IgD-negative memory B cell (primary cell): ENCODE measurements at regions not wholly inside any gene's neighbourhood (a gene's known extent, or its start where the extent isn't known, plus 50 kb on each side); places are given as distances from the start of the nearest gene placed in this dataset.
A peak's percentile ranks its signal among the peaks of the same experiment; 100 is the strongest.

Experiments used
- H3K27ac Mint-ChIP-seq, 3 donors: one replicate each; pipeline ENCODE4 v1.8.0; 2020 to 2022; ENCODE audit warnings: mild to moderate bottlenecking in 3 of 3, mixed read lengths in 3 of 3, moderate library complexity in 1 of 3
- H3K27me3 Mint-ChIP-seq: one replicate; pipeline ENCODE4 v1.8.0; 2021; ENCODE audit warnings: mixed read lengths
- H3K36me3 Mint-ChIP-seq: one replicate; pipeline ENCODE4 v1.8.0; 2020; ENCODE audit warnings: mild to moderate bottlenecking, mixed read lengths
- H3K4me1 Mint-ChIP-seq, 3 donors: one replicate each; pipeline ENCODE4 v1.8.0; 2020 to 2022; ENCODE audit warnings: mixed read lengths in 3 of 3, mild to moderate bottlenecking in 1 of 3
- H3K4me3 Mint-ChIP-seq, 4 donors: one replicate each; pipeline ENCODE4 v1.8.0; 2020 to 2022; ENCODE audit warnings: mild to moderate bottlenecking in 4 of 4, mixed read lengths in 4 of 4, moderate library complexity in 3 of 4
- H3K9me3 Mint-ChIP-seq, 3 donors: one replicate each; pipeline ENCODE4 v1.8.0; 2020 to 2021; ENCODE audit warnings: mixed read lengths in 3 of 3, mild to moderate bottlenecking in 1 of 3

- H3K36me3 Mint-ChIP-seq, result peaks cover 2% of the 10 kb centered on the region
- H3K27me3 Mint-ChIP-seq, result no peaks in the 10 kb centered on the region
- no peak overlapping the region for H3K4me3 Mint-ChIP-seq
- peaks cover 0 to 3% (median 0%) of the 10 kb centered on the region in 3 donors for H3K4me1 Mint-ChIP-seq
- H3K27ac Mint-ChIP-seq, result no peak overlapping the region
- no peaks in the 10 kb centered on the region for H3K9me3 Mint-ChIP-seq
Observed at GRCh38 chr7:13078105-13078504, 390.7 kb downstream of the ARL4A start.

- H3K27me3 Mint-ChIP-seq, result no peaks in the 10 kb centered on the region
- H3K4me1 Mint-ChIP-seq, result peaks cover 0 to 8% (median 0%) of the 10 kb centered on the region in 3 donors
- no peak overlapping the region for H3K27ac Mint-ChIP-seq
- no peaks in the 10 kb centered on the region for H3K36me3 Mint-ChIP-seq
- H3K4me3 Mint-ChIP-seq, result no peak overlapping the region
- H3K9me3 Mint-ChIP-seq, result peaks cover 0 to 3% (median 0%) of the 10 kb centered on the region in 3 donors
Observed at GRCh38 chr7:13090959-13091358, 403.5 kb downstream of the ARL4A start.

GRCh38 chr7:13091974-13092707 is 404.7 kb downstream of the ARL4A start:
- Mint-ChIP-seq H3K36me3 (no peaks in the 10 kb centered on the region), H3K27me3 (no peaks in the 10 kb centered on the region), H3K4me3 (no peak overlapping the region), H3K9me3 (peaks cover 0 to 3% (median 0%) of the 10 kb centered on the region in 3 donors), H3K4me1 (peaks cover 0 to 8% (median 0%) of the 10 kb centered on the region in 3 donors), H3K27ac (no peak overlapping the region)

- Mint-ChIP-seq H3K4me1 (peaks cover 0 to 8% (median 0%) of the 10 kb centered on the region in 3 donors), H3K27ac (no peak overlapping the region), H3K9me3 (peaks cover 0 to 3% (median 0%) of the 10 kb centered on the region in 3 donors), H3K4me3 (no peak overlapping the region), H3K36me3 (no peaks in the 10 kb centered on the region), H3K27me3 (peaks cover 2% of the 10 kb centered on the region)
Observed at GRCh38 chr7:13092708-13093005, 405.2 kb downstream of the ARL4A start.

- no peak overlapping the region for H3K27ac Mint-ChIP-seq
- no peaks in the 10 kb centered on the region for H3K36me3 Mint-ChIP-seq
- H3K9me3 Mint-ChIP-seq, result peaks cover 0 to under 1% (median 0%) of the 10 kb centered on the region in 3 donors
- H3K27me3 Mint-ChIP-seq, result peaks cover 2% of the 10 kb centered on the region
- peaks cover 0 to 8% (median 0%) of the 10 kb centered on the region in 3 donors for H3K4me1 Mint-ChIP-seq
- H3K4me3 Mint-ChIP-seq, result no peak overlapping the region
Observed at GRCh38 chr7:13093160-13093559, 405.7 kb downstream of the ARL4A start.

- Mint-ChIP-seq H3K9me3 (no peaks in the 10 kb centered on the region), H3K27ac (no peak overlapping the region), H3K4me1 (peaks cover 0 to 9% (median 5%) of the 10 kb centered on the region in 3 donors), H3K36me3 (no peaks in the 10 kb centered on the region), H3K27me3 (peaks cover 5% of the 10 kb centered on the region), H3K4me3 (no peak overlapping the region)
Observed at GRCh38 chr7:13097499-13097898, 410.1 kb downstream of the ARL4A start.

GRCh38 chr7:13098161-13098560 is 410.7 kb downstream of the ARL4A start:
- H3K9me3 Mint-ChIP-seq, result no peaks in the 10 kb centered on the region
- no peaks in the 10 kb centered on the region for H3K36me3 Mint-ChIP-seq
- no peak overlapping the region for H3K4me3 Mint-ChIP-seq
- no peak overlapping the region for H3K27ac Mint-ChIP-seq
- peaks cover 0 to 9% (median 5%) of the 10 kb centered on the region in 3 donors for H3K4me1 Mint-ChIP-seq
- H3K27me3 Mint-ChIP-seq, result peaks cover 5% of the 10 kb centered on the region

- H3K36me3 Mint-ChIP-seq, result no peaks in the 10 kb centered on the region
- no peaks in the 10 kb centered on the region for H3K9me3 Mint-ChIP-seq
- H3K27ac Mint-ChIP-seq, result no peak overlapping the region
- peaks cover 5% of the 10 kb centered on the region for H3K27me3 Mint-ChIP-seq
- H3K4me1 Mint-ChIP-seq, result peaks cover 5 to 9% (median 7%) of the 10 kb centered on the region in 3 donors
- H3K4me3 Mint-ChIP-seq, result no peak overlapping the region
Observed at GRCh38 chr7:13099154-13099795, 411.8 kb downstream of the ARL4A start.

GRCh38 chr7:13104128-13104527 is 416.7 kb downstream of the ARL4A start:
- Mint-ChIP-seq H3K27ac (no peak overlapping the region), H3K27me3 (peaks cover 3% of the 10 kb centered on the region), H3K36me3 (no peaks in the 10 kb centered on the region), H3K4me3 (peak overlapping the region in 1 of 4 donors; percentile 2), H3K9me3 (no peaks in the 10 kb centered on the region), H3K4me1 (peaks cover 4 to 16% (median 14%) of the 10 kb centered on the region in 3 donors)

- Mint-ChIP-seq H3K4me1 (peaks cover 4 to 16% (median 14%) of the 10 kb centered on the region in 3 donors), H3K27ac (no peak overlapping the region), H3K36me3 (no peaks in the 10 kb centered on the region), H3K4me3 (no peak overlapping the region), H3K27me3 (no peaks in the 10 kb centered on the region), H3K9me3 (no peaks in the 10 kb centered on the region)
Observed at GRCh38 chr7:13105209-13105608, 417.8 kb downstream of the ARL4A start.

- H3K36me3 Mint-ChIP-seq, result no peaks in the 10 kb centered on the region
- H3K27me3 Mint-ChIP-seq, result no peaks in the 10 kb centered on the region
- H3K9me3 Mint-ChIP-seq, result no peaks in the 10 kb centered on the region
- no peak overlapping the region for H3K4me3 Mint-ChIP-seq
- no peak overlapping the region for H3K27ac Mint-ChIP-seq
- H3K4me1 Mint-ChIP-seq, result peaks cover 2 to 14% (median 11%) of the 10 kb centered on the region in 3 donors
Observed at GRCh38 chr7:13106513-13106912, 419.1 kb downstream of the ARL4A start.

GRCh38 chr7:13107291-13107690 is 419.9 kb downstream of the ARL4A start:
- Mint-ChIP-seq H3K27ac (peak overlapping the region in 1 of 3 donors; percentile 25), H3K4me1 (peaks cover 2 to 14% (median 11%) of the 10 kb centered on the region in 3 donors), H3K36me3 (no peaks in the 10 kb centered on the region), H3K4me3 (no peak overlapping the region), H3K9me3 (no peaks in the 10 kb centered on the region), H3K27me3 (peaks cover 1% of the 10 kb centered on the region)

GRCh38 chr7:13108061-13108460 is 420.6 kb downstream of the ARL4A start:
- Mint-ChIP-seq H3K27me3 (peaks cover 1% of the 10 kb centered on the region), H3K36me3 (no peaks in the 10 kb centered on the region), H3K27ac (peak overlapping the region in 1 of 3 donors; percentile 25), H3K9me3 (no peaks in the 10 kb centered on the region), H3K4me1 (peaks cover 2 to 14% (median 11%) of the 10 kb centered on the region in 3 donors), H3K4me3 (peak overlapping the region in 1 of 4 donors; percentile 40)

- Mint-ChIP-seq H3K9me3 (no peaks in the 10 kb centered on the region), H3K4me3 (no peak overlapping the region), H3K27me3 (peaks cover 1% of the 10 kb centered on the region), H3K36me3 (no peaks in the 10 kb centered on the region), H3K4me1 (peaks cover under 1 to 9% (median 8%) of the 10 kb centered on the region in 3 donors), H3K27ac (no peak overlapping the region)
Observed at GRCh38 chr7:13109201-13109600, 421.8 kb downstream of the ARL4A start.

GRCh38 chr7:13110107-13110506 is 422.7 kb downstream of the ARL4A start:
- Mint-ChIP-seq H3K27ac (no peak overlapping the region), H3K4me1 (peaks cover 0 to 6% (median 5%) of the 10 kb centered on the region in 3 donors), H3K4me3 (no peak overlapping the region), H3K27me3 (peaks cover 1% of the 10 kb centered on the region), H3K36me3 (no peaks in the 10 kb centered on the region), H3K9me3 (no peaks in the 10 kb centered on the region)

GRCh38 chr7:13111230-13111629 is 423.8 kb downstream of the ARL4A start:
- Mint-ChIP-seq H3K4me1 (peaks cover 0 to 4% (median 0%) of the 10 kb centered on the region in 3 donors), H3K27me3 (peaks cover 1% of the 10 kb centered on the region), H3K4me3 (no peak overlapping the region), H3K27ac (no peak overlapping the region), H3K9me3 (no peaks in the 10 kb centered on the region), H3K36me3 (no peaks in the 10 kb centered on the region)
